ENCODE measurements at regions not wholly inside any gene's neighbourhood (a gene's known extent, or its start where the extent isn't known, plus 50 kb on each side); places are given as distances from the start of the nearest gene placed in this dataset.

DNA sequence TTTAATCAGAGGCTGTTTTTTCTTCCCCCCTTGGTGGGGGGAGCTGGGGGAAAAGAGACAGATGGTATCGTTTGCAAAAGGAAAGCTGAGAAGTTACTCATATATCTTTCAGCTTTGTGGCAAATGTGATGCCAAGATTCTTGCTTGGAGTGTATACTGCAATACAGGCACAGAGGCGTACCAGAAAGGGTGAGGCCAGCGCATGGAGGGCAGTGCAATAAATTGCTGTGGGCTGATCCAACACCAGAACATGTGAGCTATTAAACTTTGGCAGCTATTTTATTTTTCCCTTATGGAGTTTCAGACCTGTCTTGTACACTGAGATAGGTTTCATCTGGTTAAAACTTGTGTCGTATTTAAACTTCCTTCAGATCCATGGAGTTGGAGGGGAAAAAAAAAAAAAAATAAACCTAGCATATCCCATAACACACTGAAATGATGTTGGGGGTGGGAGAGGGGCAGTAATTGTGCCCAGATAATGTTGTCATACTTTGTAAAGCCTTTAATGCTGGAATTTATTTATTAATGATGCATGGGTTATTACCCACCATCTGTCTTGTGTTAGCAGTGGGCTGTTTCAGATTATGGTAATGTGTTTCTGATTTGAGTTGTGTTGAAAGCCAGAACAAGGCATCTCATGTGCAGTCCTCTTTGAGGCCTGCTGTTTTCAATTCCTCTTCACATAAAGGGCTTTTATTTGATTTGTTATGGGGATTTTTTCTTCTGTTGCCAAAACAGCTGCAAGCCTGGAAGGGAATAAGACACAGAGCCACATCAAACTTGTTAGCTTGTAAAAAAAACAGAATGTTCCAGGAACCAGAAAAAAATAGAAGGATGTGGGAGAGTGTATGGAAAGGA lies 891.3 kb downstream of the TLE1 start:
- POLR2A ChIA-PET: no interaction called here
- no peak overlapping the region for H3K27ac Mint-ChIP-seq
- H3K27me3 Mint-ChIP-seq: no peaks in the 10 kb centered on the region
- no peak overlapping the region for H3K4me3 Mint-ChIP-seq
- H3K4me1 Mint-ChIP-seq: no peaks in the 10 kb centered on the region
- DNase-seq: no peak
- H3K36me3 Mint-ChIP-seq: no peaks in the 10 kb centered on the region
- peaks cover 4% of the 10 kb centered on the region for H3K9me3 Mint-ChIP-seq
- ATAC-seq (ENCODE audit: low read depth): no peak

DNA sequence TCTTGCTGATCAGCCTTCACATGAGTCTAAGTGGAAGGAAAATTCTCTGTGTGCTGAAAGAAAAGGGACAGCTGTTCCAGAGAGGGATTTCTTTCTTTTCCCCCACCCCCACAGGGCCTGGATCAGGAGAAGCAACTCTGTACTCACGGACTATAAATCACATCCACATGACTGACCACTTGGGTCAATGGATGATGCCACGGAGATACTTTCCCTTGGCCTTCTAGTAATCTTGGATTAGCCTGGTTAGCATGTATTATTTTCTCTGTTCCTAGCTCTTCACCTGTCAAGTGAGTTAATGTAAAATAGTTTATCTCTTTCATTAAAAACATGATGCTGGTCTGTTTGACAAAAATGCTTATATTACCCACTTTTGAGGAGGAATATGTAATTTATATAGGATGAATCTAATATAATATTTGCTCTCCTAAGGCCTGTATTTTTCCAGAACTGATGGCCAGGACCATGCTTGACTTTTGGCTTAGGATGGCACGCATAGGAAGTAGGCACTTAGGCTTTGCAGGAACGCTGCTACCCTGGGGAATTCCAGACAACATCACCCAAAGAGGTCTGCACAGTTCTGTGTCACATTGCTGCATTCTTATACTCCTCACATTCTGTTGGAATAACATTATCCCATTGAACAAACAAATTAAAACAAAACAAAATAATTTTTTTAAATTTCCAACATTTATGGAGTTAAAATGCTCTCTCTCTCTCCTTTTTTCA lies 892.1 kb downstream of the TLE1 start:
- no peak overlapping the region for H3K4me3 Mint-ChIP-seq
- POLR2A ChIA-PET: no interaction called here

DNA sequence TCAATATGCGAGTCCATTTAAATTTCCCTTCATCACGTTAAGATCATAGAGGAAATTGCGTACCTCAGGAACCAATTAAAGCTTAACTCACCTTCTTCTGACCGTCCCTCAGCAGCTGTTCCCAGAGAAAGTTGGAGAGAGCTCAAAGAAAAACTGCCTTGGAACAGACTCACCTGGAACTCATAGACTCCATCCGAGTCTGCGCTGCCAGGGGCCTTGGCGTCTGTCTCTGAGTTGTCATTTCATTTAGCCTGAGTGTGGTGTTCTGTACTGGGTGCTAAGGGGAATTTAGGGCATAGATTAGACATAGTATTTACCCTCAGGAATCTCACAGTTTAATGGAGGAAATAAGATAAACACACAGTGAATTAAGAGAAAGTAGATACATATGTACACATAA lies 892.7 kb downstream of the TLE1 start:
- no peak for DNase-seq
- POLR2A ChIA-PET: no interaction called here
- ATAC-seq (ENCODE audit: low read depth): no peak
- no peaks in the 10 kb centered on the region for H3K4me1 Mint-ChIP-seq
- H3K27me3 Mint-ChIP-seq: no peaks in the 10 kb centered on the region
- H3K27ac Mint-ChIP-seq: no peak overlapping the region
- H3K36me3 Mint-ChIP-seq: no peaks in the 10 kb centered on the region
- peaks cover 4% of the 10 kb centered on the region for H3K9me3 Mint-ChIP-seq
- no peak overlapping the region for H3K4me3 Mint-ChIP-seq

More for the DNA sequence above, 892.1 kb downstream of the TLE1 start:
- Mint-ChIP-seq H3K9me3 (peaks cover 4% of the 10 kb centered on the region), H3K27me3 (no peaks in the 10 kb centered on the region), H3K4me1 (no peaks in the 10 kb centered on the region), H3K36me3 (no peaks in the 10 kb centered on the region), H3K27ac (no peak overlapping the region)
- DNase-seq: no peak
- no peak for ATAC-seq (ENCODE audit: low read depth)

DNA sequence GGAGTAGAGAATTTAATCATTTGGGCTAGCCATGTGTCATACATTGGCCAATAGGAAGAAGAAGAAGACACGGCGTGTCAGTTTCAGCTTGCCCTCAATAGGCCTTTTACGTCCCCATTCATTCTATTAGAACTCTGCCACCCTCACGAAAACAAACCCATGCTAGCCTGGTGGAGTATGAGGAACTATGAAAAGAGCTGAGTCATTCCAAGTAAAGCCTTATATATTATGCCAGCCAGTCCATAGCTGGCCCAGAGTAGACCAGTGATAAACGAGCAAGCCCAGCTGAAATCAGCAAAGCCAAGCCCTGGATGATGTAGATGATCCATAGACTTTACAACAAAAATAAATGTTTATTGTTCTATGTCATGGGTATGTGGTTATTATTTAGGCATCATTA lies 895.1 kb downstream of the TLE1 start:
- H3K27me3 Mint-ChIP-seq: no peaks in the 10 kb centered on the region
- H3K27ac Mint-ChIP-seq: no peak overlapping the region
- no peaks in the 10 kb centered on the region for H3K36me3 Mint-ChIP-seq
- H3K9me3 Mint-ChIP-seq: no peaks in the 10 kb centered on the region
- H3K4me3 Mint-ChIP-seq: no peak overlapping the region
- no peak for ATAC-seq (ENCODE audit: low read depth)
- POLR2A ChIA-PET: no interaction called here
- H3K4me1 Mint-ChIP-seq: no peaks in the 10 kb centered on the region
- no peak for DNase-seq

DNA sequence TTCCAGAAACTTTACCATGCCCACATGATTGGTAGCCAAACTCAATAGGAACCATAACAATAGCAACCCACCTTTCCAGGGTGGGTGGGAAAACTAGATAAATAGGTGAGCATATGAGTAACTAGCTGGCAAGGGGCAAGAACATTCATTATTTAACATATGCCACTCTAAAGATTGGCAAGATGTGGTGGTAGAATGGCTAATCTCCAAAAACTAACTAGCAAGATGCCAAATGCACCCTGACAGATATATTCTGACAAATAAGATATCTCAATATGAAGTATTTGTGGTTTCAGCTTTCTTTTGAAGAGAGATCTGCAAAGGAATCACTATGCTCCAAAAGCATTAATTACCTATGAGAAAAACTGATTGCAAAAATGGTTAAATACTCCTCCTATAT lies 895.6 kb downstream of the TLE1 start:
- no peak overlapping the region for H3K4me3 Mint-ChIP-seq
- H3K27ac Mint-ChIP-seq: no peak overlapping the region
- ATAC-seq (ENCODE audit: low read depth) (no peak), DNase-seq (no peak)
- no peaks in the 10 kb centered on the region for H3K27me3 Mint-ChIP-seq
- no peaks in the 10 kb centered on the region for H3K36me3 Mint-ChIP-seq
- H3K4me1 Mint-ChIP-seq: no peaks in the 10 kb centered on the region
- H3K9me3 Mint-ChIP-seq: no peaks in the 10 kb centered on the region
- POLR2A ChIA-PET: no interaction called here

DNA sequence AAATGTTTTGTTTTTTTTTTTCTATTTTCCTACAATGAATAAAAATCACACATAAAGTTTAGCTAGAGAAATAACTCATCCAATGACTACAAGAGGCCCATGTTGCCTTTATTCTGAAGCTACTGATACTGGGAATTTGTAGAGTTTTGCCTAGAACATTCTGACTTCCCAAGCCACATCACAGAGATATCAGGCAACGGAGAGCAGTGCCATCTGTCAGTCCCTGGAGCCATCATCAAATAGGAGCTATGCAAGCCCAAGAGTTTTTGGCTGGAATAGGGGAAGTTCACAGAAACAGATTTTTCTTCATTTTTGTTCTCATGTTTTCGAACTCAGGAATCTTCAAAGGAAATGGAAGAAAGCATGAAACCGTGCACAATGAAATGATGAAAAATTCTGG lies 896.6 kb downstream of the TLE1 start:
- no peaks in the 10 kb centered on the region for H3K4me1 Mint-ChIP-seq
- no peak for ATAC-seq (ENCODE audit: low read depth)
- no peak overlapping the region for H3K27ac Mint-ChIP-seq
- no peak for DNase-seq
- no peaks in the 10 kb centered on the region for H3K9me3 Mint-ChIP-seq
- H3K36me3 Mint-ChIP-seq: no peaks in the 10 kb centered on the region
- H3K4me3 Mint-ChIP-seq: no peak overlapping the region
- H3K27me3 Mint-ChIP-seq: no peaks in the 10 kb centered on the region
- POLR2A ChIA-PET: no interaction called here

DNA sequence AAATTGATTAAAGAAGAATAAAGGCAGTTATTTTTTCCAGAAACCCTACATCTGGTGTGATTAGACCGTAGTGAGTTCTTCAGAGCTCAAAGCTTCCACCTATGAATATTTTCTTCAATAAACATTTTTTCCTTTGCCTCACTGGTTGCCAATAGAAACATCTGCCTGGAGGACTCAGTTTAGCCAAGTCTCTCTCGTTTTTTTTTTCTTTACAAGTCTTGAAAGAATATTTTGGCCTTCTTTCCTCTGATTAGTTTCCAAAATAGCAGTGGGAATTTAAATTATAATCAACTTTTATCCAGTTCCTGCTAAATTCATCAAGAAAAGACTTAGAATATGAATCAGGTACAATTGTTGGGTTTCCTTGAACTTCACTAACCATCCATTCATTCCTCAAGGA lies 897.5 kb downstream of the TLE1 start:
- H3K27ac Mint-ChIP-seq: no peak overlapping the region
- DNase-seq (no peak), ATAC-seq (ENCODE audit: low read depth) (no peak)
- POLR2A ChIA-PET: no interaction called here
- H3K4me1 Mint-ChIP-seq: no peaks in the 10 kb centered on the region
- no peaks in the 10 kb centered on the region for H3K36me3 Mint-ChIP-seq
- no peak overlapping the region for H3K4me3 Mint-ChIP-seq
- H3K27me3 Mint-ChIP-seq: no peaks in the 10 kb centered on the region
- no peaks in the 10 kb centered on the region for H3K9me3 Mint-ChIP-seq

DNA sequence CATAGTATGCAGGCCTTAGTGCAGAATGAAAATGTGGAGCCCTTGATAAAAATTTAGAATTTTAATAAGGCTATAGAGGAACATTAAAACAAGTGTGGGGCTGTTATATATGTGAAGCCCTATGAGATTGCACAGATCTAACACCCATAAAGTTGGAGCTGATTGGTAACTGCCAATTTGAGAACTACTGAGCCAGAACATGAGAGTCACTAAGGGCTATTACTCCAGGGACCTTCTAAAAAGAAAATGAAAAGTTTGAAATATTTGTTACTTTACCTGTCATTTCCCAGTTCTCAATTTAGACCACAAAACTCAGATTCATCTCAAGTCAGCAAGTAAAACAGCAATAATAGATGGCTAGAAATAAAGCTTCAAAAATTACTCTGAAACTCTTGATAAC lies 898.6 kb downstream of the TLE1 start:
- Mint-ChIP-seq H3K4me1 (no peaks in the 10 kb centered on the region), H3K36me3 (no peaks in the 10 kb centered on the region), H3K9me3 (no peaks in the 10 kb centered on the region), H3K27me3 (no peaks in the 10 kb centered on the region), H3K27ac (no peak overlapping the region), H3K4me3 (no peak overlapping the region)
- ATAC-seq (ENCODE audit: low read depth): no peak
- no peak for DNase-seq
- POLR2A ChIA-PET: no interaction called here

DNA sequence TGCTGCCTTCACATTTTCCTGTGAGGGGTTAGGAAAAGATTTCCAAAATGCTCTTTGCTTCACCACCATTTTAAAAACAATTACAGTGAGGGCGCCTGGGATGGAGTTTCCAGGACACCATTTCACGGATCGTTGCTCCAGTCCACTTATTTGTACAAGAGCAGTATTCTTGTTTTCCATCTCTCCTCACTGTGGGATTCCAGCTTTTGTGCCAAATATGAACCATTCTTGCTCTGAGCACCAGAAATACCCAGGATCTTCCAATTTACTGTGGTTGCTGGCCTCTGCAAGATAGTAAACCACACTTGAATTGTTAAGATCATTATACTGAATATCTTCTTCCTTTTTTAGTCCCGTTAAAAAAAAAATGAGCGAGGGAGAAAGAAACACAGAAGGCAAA lies 899.5 kb downstream of the TLE1 start:
- Mint-ChIP-seq H3K4me3 (no peak overlapping the region), H3K9me3 (no peaks in the 10 kb centered on the region), H3K4me1 (no peaks in the 10 kb centered on the region), H3K27me3 (no peaks in the 10 kb centered on the region), H3K27ac (no peak overlapping the region), H3K36me3 (no peaks in the 10 kb centered on the region)
- no peak for ATAC-seq (ENCODE audit: low read depth)
- POLR2A ChIA-PET: no interaction called here
- DNase-seq: no peak

DNA sequence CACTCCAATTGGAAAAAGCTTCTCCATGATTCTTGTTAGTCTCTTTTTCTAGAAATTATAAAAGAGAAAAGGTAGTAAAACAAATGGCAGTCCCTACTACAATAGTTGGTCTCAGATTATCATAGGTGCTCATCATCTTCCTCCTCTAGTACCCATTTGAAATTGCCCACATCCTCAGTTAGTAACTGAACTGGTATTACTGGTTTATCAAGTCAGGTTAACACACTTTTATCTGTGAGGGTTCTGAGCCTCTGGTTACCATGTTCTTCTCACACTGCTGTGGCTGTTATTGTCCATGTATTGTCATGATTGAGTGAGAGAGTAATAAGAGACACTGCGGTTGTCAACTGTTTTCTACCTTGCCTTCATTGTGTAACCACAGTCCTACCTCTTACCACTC lies 901.7 kb downstream of the TLE1 start:
- H3K36me3 Mint-ChIP-seq: no peaks in the 10 kb centered on the region
- POLR2A ChIA-PET: no interaction called here
- no peak for DNase-seq
- H3K9me3 Mint-ChIP-seq: no peaks in the 10 kb centered on the region
- H3K4me3 Mint-ChIP-seq: no peak overlapping the region
- H3K27ac Mint-ChIP-seq: no peak overlapping the region
- H3K27me3 Mint-ChIP-seq: no peaks in the 10 kb centered on the region
- H3K4me1 Mint-ChIP-seq: no peaks in the 10 kb centered on the region
- no peak for ATAC-seq (ENCODE audit: low read depth)

DNA sequence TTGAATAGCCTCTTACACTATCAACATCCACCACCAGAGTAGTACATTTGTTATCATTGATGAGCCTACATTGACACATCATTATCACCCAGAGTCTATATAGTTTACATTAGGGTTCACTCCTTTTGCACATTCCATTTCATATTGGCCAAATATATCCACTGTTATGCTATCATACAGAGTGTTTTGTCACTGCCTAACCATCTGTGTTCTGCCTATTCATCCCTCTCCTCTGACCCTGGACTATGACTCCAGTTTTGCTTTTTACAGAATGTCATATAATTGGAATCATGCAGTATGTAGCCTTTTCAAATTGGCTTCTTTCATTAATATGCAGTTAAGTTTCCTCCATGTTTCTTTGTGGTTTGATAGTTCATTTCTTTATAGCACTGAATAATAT lies 904.7 kb downstream of the TLE1 start:
- Mint-ChIP-seq H3K36me3 (no peaks in the 10 kb centered on the region), H3K4me3 (no peak overlapping the region), H3K27me3 (no peaks in the 10 kb centered on the region), H3K27ac (no peak overlapping the region), H3K9me3 (no peaks in the 10 kb centered on the region), H3K4me1 (no peaks in the 10 kb centered on the region)
- POLR2A ChIA-PET: no interaction called here
- ATAC-seq (ENCODE audit: low read depth) (no peak), DNase-seq (no peak)

DNA sequence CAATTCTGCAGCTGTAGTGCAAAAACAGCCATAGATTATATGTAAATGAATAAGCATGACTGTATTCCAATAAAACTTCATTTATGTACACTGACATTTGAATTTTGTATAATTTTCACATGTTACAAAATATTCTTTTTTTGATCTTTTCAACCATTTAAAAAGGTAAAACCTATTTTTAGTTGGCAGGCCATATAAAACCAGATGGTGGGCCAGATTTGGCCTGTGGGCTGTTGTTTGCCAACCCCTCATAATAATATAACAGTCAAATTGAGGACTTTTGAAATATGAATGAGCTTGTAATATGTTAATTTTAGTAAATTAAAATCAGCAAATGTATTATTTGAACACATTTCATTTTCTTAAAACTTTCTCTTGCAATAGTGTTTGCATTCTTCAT lies 913.4 kb downstream of the TLE1 start:
- H3K27ac Mint-ChIP-seq: no peak overlapping the region
- no peak for DNase-seq
- no peak overlapping the region for H3K4me3 Mint-ChIP-seq
- H3K27me3 Mint-ChIP-seq: no peaks in the 10 kb centered on the region
- no peaks in the 10 kb centered on the region for H3K4me1 Mint-ChIP-seq
- H3K9me3 Mint-ChIP-seq: peaks cover 3% of the 10 kb centered on the region
- ATAC-seq (ENCODE audit: low read depth): no peak
- no peaks in the 10 kb centered on the region for H3K36me3 Mint-ChIP-seq
- POLR2A ChIA-PET: no interaction called here

DNA sequence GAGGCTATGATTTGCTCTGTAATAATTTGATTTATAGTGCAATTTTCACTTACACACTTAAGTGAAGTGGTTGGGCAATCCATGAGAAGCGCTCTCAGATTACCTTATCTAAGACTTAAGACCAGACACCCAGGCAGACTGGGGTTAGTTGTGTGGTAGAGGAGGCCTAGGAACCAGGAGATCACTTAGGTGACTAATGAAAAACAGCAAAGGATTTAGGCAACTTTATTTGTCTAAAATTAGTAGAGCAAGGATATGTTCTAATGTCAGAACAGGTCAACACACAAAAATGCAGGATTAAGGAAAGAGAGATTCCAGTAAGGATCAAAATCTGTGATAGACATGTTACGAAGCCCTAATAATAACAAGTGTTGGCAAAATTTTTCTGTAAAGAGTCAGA lies 913.8 kb downstream of the TLE1 start:
- ATAC-seq (ENCODE audit: low read depth): no peak
- peaks cover 3% of the 10 kb centered on the region for H3K9me3 Mint-ChIP-seq
- H3K27ac Mint-ChIP-seq: no peak overlapping the region
- no peak for DNase-seq
- H3K4me3 Mint-ChIP-seq: no peak overlapping the region
- no peaks in the 10 kb centered on the region for H3K36me3 Mint-ChIP-seq
- no peaks in the 10 kb centered on the region for H3K4me1 Mint-ChIP-seq
- no peaks in the 10 kb centered on the region for H3K27me3 Mint-ChIP-seq
- POLR2A ChIA-PET: no interaction called here

DNA sequence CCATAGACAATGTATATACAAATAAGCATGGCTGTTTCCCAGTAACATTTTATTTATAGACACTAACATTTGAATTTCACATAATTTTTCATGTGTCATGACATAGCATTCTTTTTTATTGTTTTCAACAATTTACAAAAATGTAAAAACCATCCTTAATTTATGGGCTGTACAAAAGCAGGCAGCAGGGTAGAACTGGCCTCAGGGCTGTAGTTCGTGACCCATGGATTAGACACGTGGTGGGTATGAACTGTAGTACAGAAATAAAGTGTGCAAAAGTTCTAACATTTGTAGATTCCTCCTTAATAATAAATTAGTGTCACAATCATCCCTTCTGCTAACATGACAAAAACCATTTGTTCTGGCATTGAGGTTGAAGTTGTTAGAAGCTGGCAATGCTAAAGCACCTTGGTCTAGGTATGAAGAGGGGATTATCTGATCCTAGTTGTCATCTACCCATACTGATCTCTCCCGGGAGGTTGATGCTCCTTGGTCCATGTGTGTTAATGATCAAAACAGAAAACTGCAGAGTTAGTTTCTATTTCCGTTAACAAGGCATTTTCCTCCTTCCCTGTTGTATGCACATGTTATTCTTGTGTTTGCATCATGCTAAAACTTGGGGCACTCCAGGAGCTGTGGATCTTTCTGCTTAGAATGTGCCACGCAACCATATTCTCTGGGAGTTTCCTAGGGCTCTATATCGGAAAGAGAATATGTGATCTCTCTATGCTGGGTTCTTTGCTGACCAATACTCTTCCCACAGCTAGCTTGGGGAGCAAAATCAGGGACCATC lies 917.6 kb downstream of the TLE1 start:
- Mint-ChIP-seq H3K9me3 (peaks cover 4% of the 10 kb centered on the region), H3K36me3 (no peaks in the 10 kb centered on the region), H3K27me3 (no peaks in the 10 kb centered on the region), H3K4me1 (no peaks in the 10 kb centered on the region), H3K4me3 (no peak overlapping the region), H3K27ac (no peak overlapping the region)
- POLR2A ChIA-PET: no interaction called here
- ATAC-seq (ENCODE audit: low read depth) (no peak), DNase-seq (no peak)

All from activated naive CD8-positive, alpha-beta T cell treated with anti-CD3 and anti-CD28 coated beads, Interleukin-2, amount 10 ng/mL, durations not matched to agents 7 days and 5 days (primary cell).